ENCODE measurements at regions not wholly inside any gene's neighbourhood (a gene's known extent, or its start where the extent isn't known, plus 50 kb on each side); places are given as distances from the start of the nearest gene placed in this dataset.

- Histone ChIP-seq H3K27me3 (ENCODE audit: insufficient read depth, low read depth) (no peaks in the 10 kb centered on the region), H3K36me3 (ENCODE audit: insufficient read depth) (no peaks in the 10 kb centered on the region), H4K20me1 (ENCODE audit: insufficient read depth) (no peaks in the 10 kb centered on the region), H3K9ac (no peak overlapping the region), H3K4me2 (no peak overlapping the region), H2AFZ (ENCODE audit: low read depth) (no peak overlapping the region), H3K4me1 (ENCODE audit: low read depth, poor library complexity, severe bottlenecking) (no peaks in the 10 kb centered on the region), H3K27ac (no peak overlapping the region), H3K79me2 (ENCODE audit: insufficient read depth, low read depth) (no peaks in the 10 kb centered on the region), H3K4me3 (IDR thresholded peaks at IDR 0.05; ENCODE audit: insufficient read depth, low read depth, low read length) (no peak overlapping the region)
- no peak for TF ChIP-seq CTCF (conservative IDR thresholded peaks at IDR 0.05; ENCODE audit: low read depth, low read length)
Observed at GRCh38 chr12:97358361-97358760, 104.2 kb upstream of the RMST start.

- no peaks in the 10 kb centered on the region for H3K79me2 ChIP-seq (ENCODE audit: insufficient read depth, low read depth)
- no peak overlapping the region for H3K4me2 ChIP-seq
- no peaks in the 10 kb centered on the region for H3K27me3 ChIP-seq (ENCODE audit: insufficient read depth, low read depth)
- H3K4me1 ChIP-seq (ENCODE audit: low read depth, poor library complexity, severe bottlenecking), result no peaks in the 10 kb centered on the region
- no peak for TF ChIP-seq CTCF (conservative IDR thresholded peaks at IDR 0.05; ENCODE audit: low read depth, low read length)
- H3K27ac ChIP-seq, result no peak overlapping the region
- H3K9ac ChIP-seq, result no peak overlapping the region
- no peaks in the 10 kb centered on the region for H4K20me1 ChIP-seq (ENCODE audit: insufficient read depth)
- H2AFZ ChIP-seq (ENCODE audit: low read depth), result no peak overlapping the region
- H3K36me3 ChIP-seq (ENCODE audit: insufficient read depth), result no peaks in the 10 kb centered on the region
- no peak overlapping the region for H3K4me3 ChIP-seq (IDR thresholded peaks at IDR 0.05; ENCODE audit: insufficient read depth, low read depth, low read length)
Observed at GRCh38 chr12:97359021-97359690, 103.4 kb upstream of the RMST start.

GRCh38 chr12:97363693-97364092, 98.9 kb upstream of the RMST start:
- Histone ChIP-seq H3K4me1 (ENCODE audit: low read depth, poor library complexity, severe bottlenecking) (no peaks in the 10 kb centered on the region), H4K20me1 (ENCODE audit: insufficient read depth) (no peaks in the 10 kb centered on the region), H3K4me3 (IDR thresholded peaks at IDR 0.05; ENCODE audit: insufficient read depth, low read depth, low read length) (no peak overlapping the region), H3K9ac (no peak overlapping the region), H3K27me3 (ENCODE audit: insufficient read depth, low read depth) (no peaks in the 10 kb centered on the region), H3K36me3 (ENCODE audit: insufficient read depth) (no peaks in the 10 kb centered on the region), H3K79me2 (ENCODE audit: insufficient read depth, low read depth) (no peaks in the 10 kb centered on the region), H2AFZ (ENCODE audit: low read depth) (no peak overlapping the region), H3K27ac (no peak overlapping the region), H3K4me2 (no peak overlapping the region)
- TF ChIP-seq CTCF (conservative IDR thresholded peaks at IDR 0.05; ENCODE audit: low read depth, low read length), result no peak

DNA sequence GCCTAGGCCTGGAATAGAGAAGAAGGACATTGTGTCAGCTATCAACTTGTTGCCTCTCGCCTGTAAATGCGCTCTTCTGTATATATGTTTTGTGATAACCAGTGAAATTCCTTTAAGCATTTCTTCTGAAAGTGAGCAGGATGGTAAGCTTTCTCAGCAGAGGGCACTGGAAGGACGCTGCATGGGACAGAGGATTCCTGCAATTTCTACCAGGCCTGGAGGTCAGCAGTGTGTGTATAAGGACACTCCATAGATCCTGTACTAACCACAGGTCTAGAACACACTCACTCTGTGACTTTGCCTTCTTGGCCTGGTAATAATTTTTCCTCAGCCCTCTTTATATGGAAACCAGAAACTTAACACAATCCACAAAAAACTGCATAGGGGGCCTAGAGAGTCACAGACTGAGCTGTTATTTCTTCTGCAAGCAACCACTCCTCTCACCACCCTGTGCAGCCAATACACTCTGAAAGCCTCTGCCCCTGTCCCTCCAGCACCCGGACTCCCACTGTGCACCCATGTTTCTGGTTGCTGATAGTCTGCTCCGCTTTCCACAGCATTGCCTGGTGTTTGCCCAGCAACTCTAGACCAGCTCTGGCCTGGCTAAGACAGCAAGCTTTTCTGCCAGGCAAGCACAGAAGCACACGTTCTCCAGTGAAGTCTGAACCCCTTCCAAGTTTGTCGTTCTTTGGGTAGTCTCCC, 94.0 kb upstream of the RMST start:
- H3K9ac ChIP-seq, result no peak overlapping the region
- H3K27me3 ChIP-seq (ENCODE audit: insufficient read depth, low read depth), result no peaks in the 10 kb centered on the region
- no peak for TF ChIP-seq CTCF (conservative IDR thresholded peaks at IDR 0.05; ENCODE audit: low read depth, low read length)
- no peaks in the 10 kb centered on the region for H3K79me2 ChIP-seq (ENCODE audit: insufficient read depth, low read depth)
- H3K36me3 ChIP-seq (ENCODE audit: insufficient read depth), result no peaks in the 10 kb centered on the region
- H2AFZ ChIP-seq (ENCODE audit: low read depth), result no peak overlapping the region
- no peak overlapping the region for H3K4me3 ChIP-seq (IDR thresholded peaks at IDR 0.05; ENCODE audit: insufficient read depth, low read depth, low read length)
- H3K4me1 ChIP-seq (ENCODE audit: low read depth, poor library complexity, severe bottlenecking), result no peaks in the 10 kb centered on the region
- no peaks in the 10 kb centered on the region for H4K20me1 ChIP-seq (ENCODE audit: insufficient read depth)
- H3K27ac ChIP-seq, result no peak overlapping the region
- H3K4me2 ChIP-seq, result no peak overlapping the region
